GM12892 (cell line): ENCODE measurements at regions not wholly inside any gene's neighbourhood (a gene's known extent, or its start where the extent isn't known, plus 50 kb on each side); places are given as distances from the start of the nearest gene placed in this dataset.

Experiments
- POLR2A ChIP-seq: IDR thresholded peaks from 2 replicates; pipeline ENCODE4 v1.6.1; 2011; ENCODE audit warnings: low read depth, low read length, control low read depth
- POLR2AphosphoS5 ChIP-seq: IDR thresholded peaks from 2 replicates; pipeline ENCODE4 v1.6.1; 2011; ENCODE audit warnings: low read depth, low read length, control low read depth
- TAF1 ChIP-seq: IDR thresholded peaks from 2 replicates; pipeline ENCODE4 v1.6.1; 2011; ENCODE audit warnings: low read depth, mild to moderate bottlenecking, control low read depth, low read length, borderline replicate concordance

DNA sequence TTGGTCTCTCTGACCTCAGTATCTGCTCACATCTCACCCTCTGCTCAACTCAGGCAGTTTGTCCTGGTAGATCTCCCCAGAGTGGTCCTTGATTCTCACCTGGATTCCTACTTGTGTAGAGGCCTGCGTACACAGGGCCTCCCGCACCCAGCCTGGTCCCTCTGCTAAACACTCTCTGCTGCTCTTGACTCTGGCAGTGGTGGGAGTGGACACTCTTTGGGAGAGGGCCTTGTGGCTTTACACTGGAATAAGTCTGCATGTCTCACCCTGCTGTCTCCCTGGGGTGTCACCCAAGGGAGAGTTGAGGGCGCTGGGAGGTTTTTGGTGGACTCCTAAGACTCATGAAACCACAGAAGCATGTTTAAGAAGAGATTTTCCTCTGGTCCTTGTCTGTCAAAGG, 57.3 kb upstream of the ECI2 start:
- TF ChIP-seq POLR2A: no peak
- no peak for TF ChIP-seq POLR2AphosphoS5
- no peak for TF ChIP-seq TAF1
